ENCODE measurements at regions not wholly inside any gene's neighbourhood (a gene's known extent, or its start where the extent isn't known, plus 50 kb on each side); places are given as distances from the start of the nearest gene placed in this dataset.

GRCh38 chr6:137736048-137736818 lies 130.8 kb upstream of the TNFAIP3 start (continued):
- no peak for TF ChIP-seq TEAD4 (IDR thresholded peaks at IDR 0.05; ENCODE audit: low read depth, low read length)
- no peak for TF ChIP-seq GTF2F1 (IDR thresholded peaks at IDR 0.05; ENCODE audit: borderline replicate concordance, low read depth, low read length)
- no peak for TF ChIP-seq SIX5 (IDR thresholded peaks at IDR 0.05; ENCODE audit: low read depth, low read length)
- no peak for TF ChIP-seq ASH2L (IDR thresholded peaks at IDR 0.05; ENCODE audit: low read length)

Measured in H1 (cell line).